T47D (cell line): ENCODE measurements at regions not wholly inside any gene's neighbourhood (a gene's known extent, or its start where the extent isn't known, plus 50 kb on each side); places are given as distances from the start of the nearest gene placed in this dataset.
"Not testable (repeated sequence)": the region's sequence is repeated elsewhere in the genome, so short reads cannot be mapped to it uniquely, and the experiment has no call there.

Experiments used
- DNase-seq, 2 experiments: peaks; one replicate each; pipeline versions ENCODE4 v3.0.0 to v3.0.0-alpha.2; 2011 to 2012; ENCODE audit warnings: low read depth in 1 of 2, low spot score in 1 of 2
- JUND ChIP-seq: IDR thresholded peaks from 2 replicates; pipeline ENCODE4 v1.6.1; 2012; ENCODE audit warnings: low read depth
- in situ Hi-C: cut with HindIII; loops from 2 replicates; pipeline ENCODE4 v1.10.0; 2016; ENCODE audit warnings: low sequenced_read_pairs, low pct_unique_long_range_greater_than_20kb

DNA sequence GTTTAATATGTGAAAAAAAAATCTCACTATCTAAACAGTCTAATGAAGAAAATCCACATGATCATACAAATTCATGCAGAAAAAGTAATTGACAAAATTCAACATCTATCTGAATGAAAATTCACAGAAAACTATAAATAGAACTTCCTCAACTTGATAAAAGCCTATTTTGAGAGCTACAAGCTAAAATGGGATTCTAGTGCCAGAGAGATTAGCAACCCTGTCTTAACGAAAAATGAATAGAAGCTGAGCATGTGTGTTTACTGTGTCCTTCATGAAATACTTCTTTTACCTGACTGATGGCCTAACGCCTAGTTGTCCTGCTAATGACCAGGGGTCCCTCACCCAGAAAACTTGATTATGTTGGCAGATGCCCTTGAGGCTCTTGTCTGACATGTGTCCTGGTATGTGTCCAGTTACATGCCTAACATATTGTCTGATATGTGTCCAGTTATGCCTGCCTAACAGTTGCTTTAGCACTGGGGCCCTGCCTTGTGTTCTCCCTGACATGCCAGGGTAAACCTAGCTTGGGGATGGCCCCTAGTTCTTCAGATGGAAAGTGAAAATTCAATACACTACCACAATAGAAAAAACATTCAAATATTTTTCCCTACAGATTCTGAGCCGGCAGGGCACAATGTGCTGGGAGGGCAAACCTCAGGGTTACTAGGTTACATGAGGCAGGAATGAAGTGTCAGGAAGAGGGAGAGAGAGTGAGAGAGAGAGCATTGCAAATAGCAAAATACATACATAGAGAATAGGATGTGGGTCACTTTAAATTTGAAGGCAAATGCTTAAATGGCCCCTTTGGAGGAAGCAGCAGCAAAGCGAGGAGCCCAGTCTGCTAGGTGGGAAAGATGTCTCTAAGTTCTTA is 834.0 kb downstream of the CDH11 start:
- TF ChIP-seq JUND, result no peak
- in situ Hi-C loops, result no loop called here
- no peak for DNase-seq

GRCh38 chr16:64282181-64282580 is 839.7 kb downstream of the CDH11 start:
- TF ChIP-seq JUND, result no peak
- DNase-seq, result no peak
- in situ Hi-C loops, result no loop called here

DNA sequence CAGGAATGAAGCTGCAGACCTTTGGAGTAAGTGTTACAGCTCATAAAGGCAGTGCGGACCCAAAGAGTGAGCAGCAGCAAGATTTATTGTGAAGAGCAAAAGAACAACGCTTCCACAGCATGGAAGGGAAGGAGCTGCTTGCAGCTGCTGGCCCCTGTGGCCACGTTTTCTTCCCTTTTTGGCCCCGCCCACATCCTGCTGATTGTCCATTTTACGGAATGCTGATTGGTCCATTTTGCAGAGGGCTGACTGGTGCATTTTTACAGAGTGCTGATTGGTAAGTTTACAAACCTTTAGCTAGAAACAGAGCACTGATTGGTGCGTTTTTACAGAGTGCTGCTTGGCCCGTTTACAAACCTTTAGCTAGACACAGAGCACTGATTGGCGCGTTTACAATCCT is 841.5 kb downstream of the CDH11 start:
- TF ChIP-seq JUND, result no peak
- DNase-seq, result peak in 1 of 2 experiments; percentile 17
- in situ Hi-C loops, result no loop called here

DNA sequence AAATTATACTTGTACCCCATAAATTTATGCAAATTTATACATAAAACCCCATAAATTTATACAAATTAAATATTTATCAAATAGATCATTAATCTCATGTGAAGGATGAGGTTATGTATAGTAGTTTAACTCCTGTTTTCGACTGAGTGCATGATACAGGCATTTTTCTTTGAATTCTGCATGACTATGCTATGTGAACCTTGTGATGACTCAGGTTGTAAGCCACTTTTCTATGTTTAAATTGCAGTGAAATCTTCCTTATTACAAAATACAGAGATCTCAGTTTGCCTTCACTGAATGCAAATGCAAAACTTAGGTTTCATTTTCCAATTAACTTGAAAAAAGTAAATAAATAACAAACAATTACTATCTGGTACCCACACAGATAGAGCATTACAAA is 843.7 kb downstream of the CDH11 start:
- in situ Hi-C loops, result no loop called here
- no peak for DNase-seq
- no peak for TF ChIP-seq JUND

DNA sequence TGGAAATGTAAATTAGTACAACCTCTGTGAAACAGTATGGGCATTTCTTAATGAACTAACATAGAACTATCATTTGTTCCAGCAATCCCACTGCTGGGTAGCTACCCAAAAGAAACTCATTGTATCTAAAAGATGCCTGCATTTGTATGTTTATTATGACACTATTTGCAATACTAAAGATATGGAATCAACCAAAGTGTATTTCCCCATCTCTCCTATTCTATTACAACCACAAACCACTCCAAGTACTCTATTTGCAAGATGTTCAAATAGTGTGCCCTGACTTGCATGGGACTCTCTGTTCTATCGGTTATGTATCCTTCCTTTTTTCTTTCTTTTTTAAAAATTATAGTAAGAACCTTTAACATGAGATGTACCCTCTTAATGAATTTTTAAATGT is 845.2 kb downstream of the CDH11 start:
- in situ Hi-C loops, result no loop called here
- no peak for DNase-seq
- no peak for TF ChIP-seq JUND

GRCh38 chr16:64272028-64272427 is 849.8 kb downstream of the CDH11 start:
- no peak for DNase-seq
- TF ChIP-seq JUND, result no peak
- in situ Hi-C loops, result no loop called here

DNA sequence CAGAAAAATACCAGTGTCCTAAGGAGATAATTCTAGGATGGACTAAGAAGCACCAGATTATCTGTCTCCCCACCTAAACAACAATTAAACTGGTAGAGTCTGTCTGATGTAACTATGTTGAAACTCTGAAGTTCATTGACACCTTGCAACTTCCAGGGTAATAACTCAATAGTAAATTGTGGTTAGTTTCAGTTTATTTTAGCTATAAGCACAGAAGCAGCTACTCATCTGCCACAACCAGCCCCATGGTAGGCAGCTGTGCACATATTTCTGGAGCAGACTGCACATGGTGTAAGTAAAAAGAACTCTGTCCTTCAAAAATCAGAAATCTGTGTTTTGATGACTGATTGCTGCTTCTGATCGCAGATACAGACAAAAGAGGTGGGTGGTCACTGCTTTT is 852.1 kb downstream of the CDH11 start:
- in situ Hi-C loops, result no loop called here
- DNase-seq, result no peak
- no peak for TF ChIP-seq JUND

DNA sequence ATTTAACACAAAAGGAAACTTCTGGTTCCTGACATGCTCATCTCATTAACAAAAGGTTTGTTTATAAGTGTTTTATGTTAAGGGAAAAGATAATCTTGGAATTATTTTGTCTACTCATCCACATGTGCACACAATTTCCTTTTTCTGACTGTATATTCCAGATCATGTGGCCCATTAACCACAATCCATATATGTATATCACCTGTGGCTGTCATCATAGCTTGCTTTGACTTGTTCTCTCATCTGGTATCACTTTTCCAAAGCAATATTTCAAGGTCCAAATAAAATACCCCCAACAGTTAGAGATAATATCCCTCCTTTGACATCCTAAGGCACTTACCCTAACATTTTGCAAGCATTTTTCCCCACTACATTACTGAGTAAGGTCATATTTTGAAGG is 856.1 kb downstream of the CDH11 start:
- in situ Hi-C loops, result no loop called here
- DNase-seq, result no peak
- TF ChIP-seq JUND, result no peak

DNA sequence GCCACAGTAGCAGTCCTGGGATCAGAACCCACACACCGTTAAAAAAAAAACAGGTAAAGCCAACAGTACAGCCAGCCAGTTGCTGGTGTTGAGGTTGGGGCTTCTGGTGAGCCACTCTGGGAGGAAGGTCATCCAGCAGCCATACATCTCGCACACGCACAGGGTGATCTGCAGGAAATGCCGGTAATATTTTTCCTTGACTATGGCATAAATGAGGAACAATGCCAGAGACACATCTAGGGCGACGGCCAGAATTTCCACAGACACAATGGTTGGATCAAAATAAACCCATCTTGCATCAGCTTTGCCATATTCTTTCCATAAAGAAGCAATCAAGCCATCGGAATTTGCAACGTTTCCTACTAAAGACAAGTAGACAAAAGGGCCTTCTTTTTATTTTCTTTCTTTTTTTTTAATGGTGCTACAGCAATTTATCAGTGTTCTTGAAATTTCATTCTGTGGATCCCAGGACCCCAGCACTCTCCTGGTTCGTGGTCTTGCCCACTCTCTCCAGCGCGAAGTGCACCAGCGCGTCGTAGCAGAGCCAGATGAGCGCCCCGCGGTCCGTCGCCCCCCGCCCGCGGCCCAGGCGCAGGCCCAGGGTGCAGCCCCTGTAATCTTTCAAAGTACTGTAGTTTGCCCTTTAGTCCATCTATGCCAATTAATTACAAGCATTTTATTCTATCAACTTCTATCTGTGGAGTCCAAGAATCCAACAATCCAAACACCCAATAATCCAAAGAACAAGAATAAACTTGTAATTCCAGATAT is 861.0 kb downstream of the CDH11 start:
- in situ Hi-C loops, DNase-seq: not testable (repeated sequence)

DNA sequence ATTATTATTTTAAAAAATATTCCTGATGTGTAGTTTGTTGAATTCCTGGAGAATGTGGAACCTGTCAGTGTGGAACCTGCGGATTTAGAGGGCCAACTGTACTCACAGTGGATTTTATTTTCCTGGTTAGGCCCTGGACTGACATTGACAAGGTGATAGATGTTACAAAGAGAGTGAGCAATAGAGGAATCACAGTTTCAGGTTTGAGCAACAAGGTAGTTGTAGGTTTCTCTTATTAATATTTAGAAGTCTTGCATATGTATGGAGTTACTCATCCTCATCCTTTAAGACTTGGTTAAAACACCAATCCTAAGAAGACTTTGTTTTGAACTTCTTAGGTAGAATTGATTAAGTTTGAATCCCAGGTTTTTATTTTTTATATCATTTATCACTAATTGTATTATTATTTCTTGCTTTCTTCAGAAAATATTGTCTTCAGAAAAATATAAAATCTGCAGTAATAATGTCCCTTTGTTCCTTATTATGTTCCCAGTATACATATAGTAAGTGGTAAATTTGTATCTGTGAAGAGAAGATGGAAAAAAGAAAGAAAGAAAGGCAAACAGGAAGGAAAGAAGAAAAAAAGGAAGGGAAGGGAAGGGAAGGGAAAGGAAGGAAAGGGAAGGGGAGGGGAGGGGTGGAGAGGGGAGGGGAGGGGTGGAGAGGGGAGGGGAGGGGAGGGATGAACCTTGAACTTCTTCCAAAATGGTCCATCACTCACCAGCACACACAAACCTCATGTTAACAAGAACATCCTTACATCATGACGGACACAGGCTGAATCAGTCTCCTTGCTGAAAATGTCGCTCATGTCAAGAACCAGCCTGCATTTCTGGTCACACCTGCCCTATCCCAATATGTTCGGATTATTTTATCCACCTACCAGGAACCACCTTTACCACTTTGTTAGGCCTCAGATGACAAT is 867.2 kb downstream of the CDH11 start:
- no peak for TF ChIP-seq JUND
- in situ Hi-C loops, result no loop called here
- no peak for DNase-seq

DNA sequence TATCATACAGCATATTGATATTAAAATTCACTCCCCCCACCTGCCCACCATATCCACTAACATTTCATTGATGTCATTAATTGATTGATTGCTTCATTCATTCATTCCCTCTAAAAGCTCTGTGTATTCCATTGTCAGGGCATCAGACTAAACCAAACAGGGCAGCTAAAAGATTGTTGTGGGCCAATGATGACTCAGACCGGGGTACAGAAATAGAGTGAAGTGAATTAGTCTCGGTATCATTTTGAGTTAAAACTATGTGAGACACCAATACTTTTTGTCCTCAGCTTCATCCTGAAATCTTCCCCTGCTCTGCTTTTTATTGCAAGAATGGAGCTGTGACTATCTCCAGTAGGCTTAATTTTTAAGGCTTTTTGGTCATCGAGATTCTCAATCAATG is 868.3 kb downstream of the CDH11 start:
- no peak for DNase-seq
- in situ Hi-C loops, result no loop called here
- no peak for TF ChIP-seq JUND

- in situ Hi-C loops, result no loop called here
- no peak for TF ChIP-seq JUND
- DNase-seq, result no peak
These were observed 868.8 kb downstream of the CDH11 start for GRCh38 chr16:64253096-64253495.
